CD14-positive monocyte (primary cell): ENCODE measurements at regions not wholly inside any gene's neighbourhood (a gene's known extent, or its start where the extent isn't known, plus 50 kb on each side); places are given as distances from the start of the nearest gene placed in this dataset.
A peak's percentile ranks its signal among the peaks of the same experiment; 100 is the strongest.

ENCODE experiments used
- DNase-seq, 3 donors: peaks; one replicate each; pipeline ENCODE4 v3.0.0-alpha.2; 2011 to 2022
- H2AFZ ChIP-seq: 2 replicates; pipeline ENCODE4 v1.6.0; 2012; ENCODE audit warnings: mild to moderate bottlenecking, low read depth, low read length, inconsistent platforms; ENCODE audit not compliant: insufficient read depth, poor library complexity, severe bottlenecking
- H3K27ac ChIP-seq, 2 donors: 1 replicate in 1 of 2; 2 replicates in 1 of 2; pipeline ENCODE4 v1.5.1; 2012 to 2013; ENCODE audit warnings: low read length in 2 of 2, control low read depth in 1 of 2, inconsistent platforms in 1 of 2, low read depth in 1 of 2, mild to moderate bottlenecking in 1 of 2
- H3K27me3 ChIP-seq, 2 donors: one replicate each; pipeline versions ENCODE4 v1.6.0 to v1.6.1; 2011 to 2013; ENCODE audit warnings: low read length in 2 of 2; ENCODE audit not compliant: control insufficient read depth in 2 of 2, insufficient read depth in 2 of 2
- H3K36me3 ChIP-seq, 2 donors: replicated peaks in 1 of 2; 1 replicate in 1 of 2; 2 replicates in 1 of 2; pipeline versions ENCODE4 v1.5.1 to v1.6.1; 2012 to 2013; ENCODE audit warnings: low read length in 2 of 2, control low read depth in 1 of 2, inconsistent platforms in 1 of 2, mild to moderate bottlenecking in 1 of 2; ENCODE audit not compliant: insufficient read depth in 2 of 2, control insufficient read depth in 1 of 2
- H3K4me1 ChIP-seq, 2 donors: 1 replicate in 1 of 2; 2 replicates in 1 of 2; pipeline versions ENCODE4 v1.5.1 to v1.6.1; 2012 to 2013; ENCODE audit warnings: low read length in 2 of 2, control low read depth in 1 of 2, inconsistent platforms in 1 of 2, mild to moderate bottlenecking in 1 of 2, moderate library complexity in 1 of 2; ENCODE audit not compliant: insufficient read depth in 2 of 2, control insufficient read depth in 1 of 2
- H3K4me2 ChIP-seq: replicated peaks from 2 replicates; pipeline ENCODE3; 2012; ENCODE audit warnings: low read length, moderate library complexity, mild to moderate bottlenecking; ENCODE audit not compliant: poor library complexity, severe bottlenecking; ENCODE audit errors: extremely low read depth
- H3K4me3 ChIP-seq, 3 experiments: fragments of 200-600 bp in 1 of 3; sonication (generic) in 1 of 3; replicated peaks in 1 of 3; 1 replicate in 2 of 3; 2 replicates in 1 of 3; pipeline ENCODE4 v1.5.1; 2011 to 2013; ENCODE audit warnings: low read length in 3 of 3, mild to moderate bottlenecking in 3 of 3, control low read depth in 2 of 3, low read depth in 2 of 3, inconsistent platforms in 1 of 3, moderate library complexity in 1 of 3
- H3K79me2 ChIP-seq: 2 replicates; pipeline ENCODE4 v1.6.0; 2012; ENCODE audit warnings: mild to moderate bottlenecking, control low read depth, inconsistent platforms, low read length, moderate library complexity; ENCODE audit not compliant: insufficient read depth
- H3K9ac ChIP-seq: 2 replicates; pipeline ENCODE4 v1.6.0; 2017; ENCODE audit warnings: low read length, mild to moderate bottlenecking; ENCODE audit not compliant: insufficient read depth, poor library complexity, severe bottlenecking
- H3K9me3 ChIP-seq, 2 donors: replicated peaks in 1 of 2; 1 replicate in 1 of 2; 2 replicates in 1 of 2; pipeline versions ENCODE4 v1.5.1 to v1.6.1; 2012 to 2013; ENCODE audit warnings: low read length in 2 of 2, control low read depth in 1 of 2; ENCODE audit not compliant: control insufficient read depth in 1 of 2, insufficient read depth in 1 of 2
- H4K20me1 ChIP-seq: 2 replicates; pipeline ENCODE4 v1.6.0; 2012; ENCODE audit warnings: mild to moderate bottlenecking, low read length, control low read depth, moderate library complexity; ENCODE audit not compliant: insufficient read depth
- H3K27ac Mint-ChIP-seq, 7 donors: one replicate each; pipeline ENCODE4 v1.8.0; 2020; ENCODE audit warnings: mild to moderate bottlenecking in 7 of 7, mixed read lengths in 7 of 7, moderate library complexity in 6 of 7, inconsistent platforms in 2 of 7
- H3K27me3 Mint-ChIP-seq, 3 donors: one replicate each; pipeline ENCODE4 v1.8.0; 2021 to 2022; ENCODE audit warnings: low read depth in 3 of 3, mild to moderate bottlenecking in 3 of 3, mixed read lengths in 3 of 3, moderate library complexity in 3 of 3, inconsistent platforms in 1 of 3
- H3K36me3 Mint-ChIP-seq, 2 donors: one replicate each; pipeline ENCODE4 v1.8.0; 2020; ENCODE audit warnings: mixed read lengths in 2 of 2, inconsistent platforms in 1 of 2, mild to moderate bottlenecking in 1 of 2
- H3K4me1 Mint-ChIP-seq: one replicate; pipeline ENCODE4 v1.8.0; 2020; ENCODE audit warnings: mild to moderate bottlenecking, mixed read lengths
- H3K4me3 Mint-ChIP-seq, 2 donors: one replicate each; pipeline ENCODE4 v1.8.0; 2020; ENCODE audit warnings: mild to moderate bottlenecking in 2 of 2, mixed read lengths in 2 of 2, moderate library complexity in 1 of 2
- H3K9me3 Mint-ChIP-seq, 7 donors: one replicate each; pipeline ENCODE4 v1.8.0; 2020 to 2022; ENCODE audit warnings: mixed read lengths in 7 of 7, mild to moderate bottlenecking in 6 of 7, moderate library complexity in 6 of 7, inconsistent platforms in 2 of 7
- WGBS: methylation state at CpG from one replicate; pipeline ENCODE4 v1.1.5; 2013; ENCODE audit warnings: missing lambda C conversion rate; ENCODE audit not compliant: insufficient coverage; 5-methylcytosine and 5-hydroxymethylcytosine counted together
- intact Hi-C, 2 donors: fragments of 100-400 bp; cut with micrococcal nuclease; formaldehyde crosslinking; loops; one replicate each; pipeline versions ENCODE4 v1.15.0 to v1.15.1; 2023
- TF ChIP-seq, protein P1 (sequence below): fragments of 200-600 bp; IDR thresholded peaks from one replicate; pipeline ENCODE4 v1.8.0; 2022; ENCODE audit warnings: antibody characterized with exemption, mild to moderate bottlenecking

- H3K4me1 ChIP-seq = peaks cover 31 to 36% of the 10 kb centered on the region in 2 donors
- peak overlapping the region in 1 of 3 experiments; percentile 33 for H3K4me3 ChIP-seq
- TF ChIP-seq, protein P1, sequence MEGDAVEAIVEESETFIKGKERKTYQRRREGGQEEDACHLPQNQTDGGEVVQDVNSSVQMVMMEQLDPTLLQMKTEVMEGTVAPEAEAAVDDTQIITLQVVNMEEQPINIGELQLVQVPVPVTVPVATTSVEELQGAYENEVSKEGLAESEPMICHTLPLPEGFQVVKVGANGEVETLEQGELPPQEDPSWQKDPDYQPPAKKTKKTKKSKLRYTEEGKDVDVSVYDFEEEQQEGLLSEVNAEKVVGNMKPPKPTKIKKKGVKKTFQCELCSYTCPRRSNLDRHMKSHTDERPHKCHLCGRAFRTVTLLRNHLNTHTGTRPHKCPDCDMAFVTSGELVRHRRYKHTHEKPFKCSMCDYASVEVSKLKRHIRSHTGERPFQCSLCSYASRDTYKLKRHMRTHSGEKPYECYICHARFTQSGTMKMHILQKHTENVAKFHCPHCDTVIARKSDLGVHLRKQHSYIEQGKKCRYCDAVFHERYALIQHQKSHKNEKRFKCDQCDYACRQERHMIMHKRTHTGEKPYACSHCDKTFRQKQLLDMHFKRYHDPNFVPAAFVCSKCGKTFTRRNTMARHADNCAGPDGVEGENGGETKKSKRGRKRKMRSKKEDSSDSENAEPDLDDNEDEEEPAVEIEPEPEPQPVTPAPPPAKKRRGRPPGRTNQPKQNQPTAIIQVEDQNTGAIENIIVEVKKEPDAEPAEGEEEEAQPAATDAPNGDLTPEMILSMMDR = no peak
- no peak overlapping the region for H3K27ac ChIP-seq
- no peaks in the 10 kb centered on the region for H3K79me2 ChIP-seq
- H2AFZ ChIP-seq = peak overlapping the region; percentile 70
- Mint-ChIP-seq H3K27ac (peak overlapping the region in 3 of 7 donors; percentile 1 to 55 (median 49)), H3K36me3 (no peaks in the 10 kb centered on the region), H3K4me1 (peaks cover 38% of the 10 kb centered on the region), H3K27me3 (peaks cover 0 to 2% (median 0%) of the 10 kb centered on the region in 3 donors), H3K9me3 (peaks cover 0 to 3% (median 0%) of the 10 kb centered on the region in 7 donors), H3K4me3 (peak overlapping the region in 1 of 2 donors; percentile 82)
- no peak for DNase-seq
- no peaks in the 10 kb centered on the region for H3K27me3 ChIP-seq
- intact Hi-C loops = no loop called here
- no peaks in the 10 kb centered on the region for H3K36me3 ChIP-seq
- H4K20me1 ChIP-seq = no peaks in the 10 kb centered on the region
- peak overlapping the region; percentile 35 for H3K4me2 ChIP-seq
- no CpG with 5 or more reads among the region's 2 CpGs for WGBS
- H3K9me3 ChIP-seq = no peaks in the 10 kb centered on the region
- H3K9ac ChIP-seq = no peak overlapping the region
Observed at GRCh38 chr6:14386263-14386662, 268.7 kb downstream of the CD83 start.

GRCh38 chr6:14386668-14387067 lies 269.1 kb downstream of the CD83 start:
- peak overlapping the region; percentile 70 for H2AFZ ChIP-seq

More at GRCh38 chr6:14386668-14387067, 269.1 kb downstream of the CD83 start:
- H3K9ac ChIP-seq = no peak overlapping the region
- no peaks in the 10 kb centered on the region for H3K9me3 ChIP-seq
- H3K4me2 ChIP-seq = peak overlapping the region; percentile 35
- no peaks in the 10 kb centered on the region for H3K36me3 ChIP-seq
- WGBS = no CpG with 5 or more reads among the region's 4 CpGs
- Mint-ChIP-seq H3K9me3 (peaks cover 0 to 3% (median 0%) of the 10 kb centered on the region in 7 donors), H3K4me1 (peaks cover 38% of the 10 kb centered on the region), H3K4me3 (peak overlapping the region in 1 of 2 donors; percentile 82), H3K27me3 (peaks cover 0 to 2% (median 0%) of the 10 kb centered on the region in 3 donors), H3K27ac (peak overlapping the region in 4 of 7 donors; percentile 1 to 55 (median 47)), H3K36me3 (no peaks in the 10 kb centered on the region)
- no peaks in the 10 kb centered on the region for H4K20me1 ChIP-seq
- H3K27ac ChIP-seq = no peak overlapping the region
- peak overlapping the region in 1 of 3 experiments; percentile 33 for H3K4me3 ChIP-seq
- H3K27me3 ChIP-seq = no peaks in the 10 kb centered on the region
- DNase-seq = peak; percentile 15 to 39 (median 27)
- H3K4me1 ChIP-seq = peaks cover 31 to 36% of the 10 kb centered on the region in 2 donors
- TF ChIP-seq, protein P1 = no peak
- H3K79me2 ChIP-seq = no peaks in the 10 kb centered on the region
- intact Hi-C loops = no loop called here
